IMR-90 (cell line): ENCODE measurements at regions not wholly inside any gene's neighbourhood (a gene's known extent, or its start where the extent isn't known, plus 50 kb on each side); places are given as distances from the start of the nearest gene placed in this dataset.

Source experiments
- CEBPB ChIP-seq: IDR thresholded peaks from 2 replicates; pipeline ENCODE4 v1.6.1; 2012; ENCODE audit warnings: low read depth, low read length, improper control_type of control experiment
- MAZ ChIP-seq: IDR thresholded peaks from 2 replicates; pipeline ENCODE4 v1.6.1; 2012; ENCODE audit warnings: low read depth, mild to moderate bottlenecking, low read length, improper control_type of control experiment, moderate library complexity, borderline replicate concordance
- POLR2A ChIP-seq: IDR thresholded peaks from 2 replicates; pipeline ENCODE4 v1.6.1; 2012; ENCODE audit warnings: mild to moderate bottlenecking, low read depth, low read length
- TF ChIP-seq, protein P1 (sequence below): conservative IDR thresholded peaks from 2 replicates; pipeline ENCODE4 v1.5.1; 2012; ENCODE audit warnings: mild to moderate bottlenecking, low read depth, low read length, improper control_type of control experiment

DNA sequence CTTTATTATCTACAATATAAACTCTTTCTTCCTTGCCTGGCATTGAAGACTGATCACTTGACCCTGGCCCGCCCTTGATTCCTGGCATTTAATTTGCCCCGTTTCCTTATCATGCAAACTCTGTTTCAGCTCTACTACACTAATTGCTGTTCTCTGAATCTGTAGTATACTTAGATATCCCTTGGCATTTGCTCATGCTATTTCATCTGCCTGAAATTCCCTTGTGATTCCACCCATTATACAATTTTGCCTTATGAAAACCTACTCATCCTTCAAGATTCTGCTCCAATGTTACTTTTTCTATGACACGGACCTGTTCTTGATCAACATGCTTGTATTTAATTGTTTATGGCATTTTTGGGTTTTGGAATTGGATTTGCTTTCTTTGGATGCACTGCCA, 459.9 kb upstream of the AMOT start:
- TF ChIP-seq MAZ (no peak), CEBPB (no peak), POLR2A (no peak)
- TF ChIP-seq, protein P1, sequence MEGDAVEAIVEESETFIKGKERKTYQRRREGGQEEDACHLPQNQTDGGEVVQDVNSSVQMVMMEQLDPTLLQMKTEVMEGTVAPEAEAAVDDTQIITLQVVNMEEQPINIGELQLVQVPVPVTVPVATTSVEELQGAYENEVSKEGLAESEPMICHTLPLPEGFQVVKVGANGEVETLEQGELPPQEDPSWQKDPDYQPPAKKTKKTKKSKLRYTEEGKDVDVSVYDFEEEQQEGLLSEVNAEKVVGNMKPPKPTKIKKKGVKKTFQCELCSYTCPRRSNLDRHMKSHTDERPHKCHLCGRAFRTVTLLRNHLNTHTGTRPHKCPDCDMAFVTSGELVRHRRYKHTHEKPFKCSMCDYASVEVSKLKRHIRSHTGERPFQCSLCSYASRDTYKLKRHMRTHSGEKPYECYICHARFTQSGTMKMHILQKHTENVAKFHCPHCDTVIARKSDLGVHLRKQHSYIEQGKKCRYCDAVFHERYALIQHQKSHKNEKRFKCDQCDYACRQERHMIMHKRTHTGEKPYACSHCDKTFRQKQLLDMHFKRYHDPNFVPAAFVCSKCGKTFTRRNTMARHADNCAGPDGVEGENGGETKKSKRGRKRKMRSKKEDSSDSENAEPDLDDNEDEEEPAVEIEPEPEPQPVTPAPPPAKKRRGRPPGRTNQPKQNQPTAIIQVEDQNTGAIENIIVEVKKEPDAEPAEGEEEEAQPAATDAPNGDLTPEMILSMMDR: no peak
